GM12878 (cell line): ENCODE measurements at regions not wholly inside any gene's neighbourhood (a gene's known extent, or its start where the extent isn't known, plus 50 kb on each side); places are given as distances from the start of the nearest gene placed in this dataset.

Experiments
- CTCF ChIP-seq, 3 experiments: IDR thresholded peaks in 2 of 3; conservative IDR thresholded peaks in 1 of 3; 2 replicates each; pipeline ENCODE4 v1.5.1; 2011; ENCODE audit warnings: low read depth in 3 of 3, low read length in 3 of 3, mild to moderate bottlenecking in 3 of 3, control low read depth in 2 of 3, moderate library complexity in 2 of 3, inconsistent platforms in 1 of 3, mixed read lengths in 1 of 3; ENCODE audit not compliant: control insufficient read depth in 2 of 3, insufficient read depth in 1 of 3; ENCODE audit errors: extremely low read depth in 1 of 3
- POLR2AphosphoS5 ChIP-seq: IDR thresholded peaks from 2 replicates; pipeline ENCODE4 v1.6.1; 2011; ENCODE audit warnings: mild to moderate bottlenecking, low read length, inconsistent platforms
- RCOR1 ChIP-seq: conservative IDR thresholded peaks from 2 replicates; pipeline ENCODE4 v1.6.1; 2012; ENCODE audit warnings: low read depth, low read length, improper control_type of control experiment
- STAT3 ChIP-seq: IDR thresholded peaks from 2 replicates; pipeline ENCODE4 v1.6.1; 2011; ENCODE audit warnings: low read depth, low read length, improper control_type of control experiment
- YY1 ChIP-seq: IDR thresholded peaks from 2 replicates; pipeline ENCODE4 v1.6.1; 2011; ENCODE audit warnings: low read depth, mild to moderate bottlenecking, low read length
- ZBTB33 ChIP-seq: fragments of 450-650 bp; IDR thresholded peaks from 2 replicates; pipeline ENCODE4 v1.6.1; 2017; ENCODE audit warnings: mild to moderate bottlenecking
- TF ChIP-seq, protein P1 (sequence below): fragments of 450-650 bp; IDR thresholded peaks from 2 replicates; pipeline ENCODE4 v1.6.1; 2014; ENCODE audit warnings: mild to moderate bottlenecking

GRCh38 chr10:62744136-62744535 lies 60.4 kb upstream of the ADO start:
- no peak for TF ChIP-seq POLR2AphosphoS5
- TF ChIP-seq YY1 = no peak
- TF ChIP-seq RCOR1 = no peak
- TF ChIP-seq ZBTB33 = no peak
- no peak for TF ChIP-seq CTCF (IDR thresholded peaks at IDR 0.05 in 2 of 3, conservative IDR thresholded peaks at IDR 0.05 in 1 of 3; ENCODE audit: control insufficient read depth in 2 of 3, extremely low read depth in 1 of 3, insufficient read depth in 1 of 3, low read depth in 3 of 3, low read length in 3 of 3)
- TF ChIP-seq, protein P1, sequence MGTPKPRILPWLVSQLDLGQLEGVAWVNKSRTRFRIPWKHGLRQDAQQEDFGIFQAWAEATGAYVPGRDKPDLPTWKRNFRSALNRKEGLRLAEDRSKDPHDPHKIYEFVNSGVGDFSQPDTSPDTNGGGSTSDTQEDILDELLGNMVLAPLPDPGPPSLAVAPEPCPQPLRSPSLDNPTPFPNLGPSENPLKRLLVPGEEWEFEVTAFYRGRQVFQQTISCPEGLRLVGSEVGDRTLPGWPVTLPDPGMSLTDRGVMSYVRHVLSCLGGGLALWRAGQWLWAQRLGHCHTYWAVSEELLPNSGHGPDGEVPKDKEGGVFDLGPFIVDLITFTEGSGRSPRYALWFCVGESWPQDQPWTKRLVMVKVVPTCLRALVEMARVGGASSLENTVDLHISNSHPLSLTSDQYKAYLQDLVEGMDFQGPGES = no peak
- no peak for TF ChIP-seq STAT3
